ENCODE measurements at regions not wholly inside any gene's neighbourhood (a gene's known extent, or its start where the extent isn't known, plus 50 kb on each side); places are given as distances from the start of the nearest gene placed in this dataset.

- no peak for DNase-seq (ENCODE audit: low spot score in 2 of 2)
- H3K36me3 ChIP-seq = no peaks in the 10 kb centered on the region
- H3K27me3 ChIP-seq = no peaks in the 10 kb centered on the region
- no peak overlapping the region for H3K27ac ChIP-seq
- intact Hi-C loops (cut with DNase I) = no loop called here
- H3K4me1 ChIP-seq = no peaks in the 10 kb centered on the region
- no peak overlapping the region for H3K4me3 ChIP-seq
- no peaks in the 10 kb centered on the region for H3K9me3 ChIP-seq
- no peak for TF ChIP-seq CTCF (IDR thresholded peaks at IDR 0.05)
Observed at GRCh38 chr1:17925290-17926237, 170.4 kb downstream of the ACTL8 start.

- TF ChIP-seq CTCF (IDR thresholded peaks at IDR 0.05) = no peak
- no peaks in the 10 kb centered on the region for H3K36me3 ChIP-seq
- H3K4me3 ChIP-seq = no peak overlapping the region
- no peak overlapping the region for H3K27ac ChIP-seq
- H3K9me3 ChIP-seq = no peaks in the 10 kb centered on the region
- no peak for DNase-seq (ENCODE audit: low spot score in 2 of 2)
- no peaks in the 10 kb centered on the region for H3K4me1 ChIP-seq
- intact Hi-C loops (cut with DNase I) = no loop called here
- H3K27me3 ChIP-seq = no peaks in the 10 kb centered on the region
Observed at GRCh38 chr1:17926906-17927305, 171.8 kb downstream of the ACTL8 start.

- H3K4me1 ChIP-seq = no peaks in the 10 kb centered on the region
- no peaks in the 10 kb centered on the region for H3K36me3 ChIP-seq
- no peak overlapping the region for H3K4me3 ChIP-seq
- H3K27me3 ChIP-seq = no peaks in the 10 kb centered on the region
- no peak overlapping the region for H3K27ac ChIP-seq
- no peak for TF ChIP-seq CTCF (IDR thresholded peaks at IDR 0.05)
- intact Hi-C loops (cut with DNase I) = no loop called here
- H3K9me3 ChIP-seq = no peaks in the 10 kb centered on the region
- DNase-seq (ENCODE audit: low spot score in 2 of 2) = no peak
Observed at GRCh38 chr1:17927952-17928351, 172.8 kb downstream of the ACTL8 start.

DNA sequence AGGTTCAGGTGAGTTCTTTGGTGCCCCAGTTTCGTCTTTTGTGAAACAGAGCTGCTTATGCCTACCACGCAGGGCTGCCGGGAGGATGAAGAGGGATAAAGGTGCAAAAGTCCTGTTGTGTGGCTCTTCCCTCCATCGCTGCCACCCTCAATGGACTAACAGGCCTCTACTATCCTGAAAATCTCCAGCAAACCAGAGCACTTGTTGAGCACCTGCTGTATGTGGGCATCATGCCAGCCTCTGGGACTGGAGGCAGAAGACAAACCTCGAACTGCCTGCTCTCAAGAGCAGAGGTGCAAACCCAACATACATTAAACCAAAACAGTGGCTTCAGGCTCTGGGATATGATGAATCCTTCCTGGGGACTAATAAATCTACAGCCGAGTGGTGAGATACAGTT lies 174.1 kb downstream of the ACTL8 start:
- TF ChIP-seq CTCF (IDR thresholded peaks at IDR 0.05) = no peak
- Histone ChIP-seq H3K4me1 (no peaks in the 10 kb centered on the region), H3K27me3 (no peaks in the 10 kb centered on the region), H3K9me3 (no peaks in the 10 kb centered on the region), H3K36me3 (no peaks in the 10 kb centered on the region), H3K4me3 (no peak overlapping the region), H3K27ac (no peak overlapping the region)
- intact Hi-C loops (cut with DNase I) = no loop called here
- no peak for DNase-seq (ENCODE audit: low spot score in 2 of 2)

DNA sequence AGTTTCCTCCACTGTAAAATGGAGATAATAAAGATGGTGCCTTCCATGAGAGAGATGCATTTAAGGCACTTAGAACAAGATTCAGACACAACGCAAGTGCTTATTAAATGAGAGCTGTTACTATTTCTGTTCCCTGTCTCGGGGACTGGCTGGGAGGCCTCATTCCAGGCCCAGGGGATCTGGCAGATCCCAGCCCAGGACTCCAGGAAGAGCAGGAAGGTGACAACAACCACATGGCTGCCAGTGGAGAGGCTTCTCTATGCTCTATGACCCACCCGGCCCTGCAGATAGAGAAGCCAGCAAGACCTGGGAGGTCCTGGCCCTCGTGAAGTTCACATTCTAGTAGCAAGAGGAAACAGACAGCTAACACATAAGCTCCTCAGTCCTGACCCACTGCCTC lies 175.5 kb downstream of the ACTL8 start:
- Histone ChIP-seq H3K4me1 (no peaks in the 10 kb centered on the region), H3K27me3 (no peaks in the 10 kb centered on the region), H3K4me3 (no peak overlapping the region), H3K9me3 (no peaks in the 10 kb centered on the region), H3K36me3 (no peaks in the 10 kb centered on the region), H3K27ac (no peak overlapping the region)
- intact Hi-C loops (cut with DNase I) = no loop called here
- no peak for TF ChIP-seq CTCF (IDR thresholded peaks at IDR 0.05)
- no peak for DNase-seq (ENCODE audit: low spot score in 2 of 2)
